ENCODE measurements at regions not wholly inside any gene's neighbourhood (a gene's known extent, or its start where the extent isn't known, plus 50 kb on each side); places are given as distances from the start of the nearest gene placed in this dataset.

DNA sequence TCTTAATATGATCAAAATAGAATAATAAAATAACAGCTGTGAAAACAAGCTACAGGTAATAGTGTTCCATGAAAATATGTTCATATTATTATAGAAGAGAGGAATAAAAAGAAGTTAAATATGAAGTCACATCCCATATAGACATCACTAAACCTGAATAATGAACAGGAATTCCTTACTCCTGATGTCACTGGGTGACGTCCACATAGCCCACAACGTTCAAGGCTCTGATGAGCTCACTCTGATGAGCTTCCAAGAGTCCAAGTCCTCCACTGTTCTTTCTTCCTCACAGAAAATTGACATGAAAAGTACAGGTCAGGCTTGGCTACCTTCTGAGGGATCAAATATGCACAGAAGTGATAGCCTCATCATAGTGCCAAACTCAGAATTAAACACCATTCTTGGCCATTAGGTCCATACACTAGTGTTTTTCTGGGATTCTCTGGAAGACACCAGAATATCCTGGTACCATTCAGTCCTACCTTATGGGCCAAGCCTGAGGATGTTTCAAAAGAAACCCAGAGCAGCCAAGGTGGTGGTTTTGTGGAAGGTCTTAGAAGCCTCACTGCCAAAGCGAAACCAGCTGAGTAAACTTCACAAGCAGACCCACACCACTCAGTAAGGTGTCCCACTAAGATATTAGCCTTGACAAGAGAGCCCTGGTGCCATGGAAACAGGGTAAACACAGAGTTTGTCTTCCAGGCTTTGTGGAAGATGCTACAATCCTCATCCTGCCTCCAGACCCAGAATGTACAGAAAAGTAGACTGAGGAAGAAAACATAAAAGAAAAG, 138.4 kb upstream of the HHIP start:
- TF ChIP-seq POLR2AphosphoS5 (IDR thresholded peaks at IDR 0.05; ENCODE audit: borderline replicate concordance, low read depth, low read length) = no peak
- TF ChIP-seq EZH2 (IDR thresholded peaks at IDR 0.05) = no peak
